Stimulated activated CD4-positive, alpha-beta T cell treated with anti-CD3 and anti-CD28 coated beads, TNF-alpha, amount 100 ng/mL, for 48 hours (primary cell): ENCODE measurements at regions not wholly inside any gene's neighbourhood (a gene's known extent, or its start where the extent isn't known, plus 50 kb on each side); places are given as distances from the start of the nearest gene placed in this dataset.

Source experiments
- DNase-seq, 3 donors: peaks; one replicate each; pipeline ENCODE4 v3.0.0-alpha.2; 2020; ENCODE audit warnings: low read depth in 3 of 3

GRCh38 chr10:10293041-10293440 is 724.6 kb upstream of the CELF2 start:
- no peak for DNase-seq

GRCh38 chr10:10293481-10293951 is 724.2 kb upstream of the CELF2 start:
- no peak for DNase-seq

GRCh38 chr10:10294184-10294880 is 723.3 kb upstream of the CELF2 start:
- DNase-seq, result no peak

GRCh38 chr10:10294881-10295529 is 722.7 kb upstream of the CELF2 start:
- no peak for DNase-seq

GRCh38 chr10:10295537-10295936 is 722.1 kb upstream of the CELF2 start:
- DNase-seq, result no peak

GRCh38 chr10:10302689-10303088 is 715.0 kb upstream of the CELF2 start:
- DNase-seq, result no peak

GRCh38 chr10:10307036-10307435 is 710.6 kb upstream of the CELF2 start:
- DNase-seq, result no peak

GRCh38 chr10:10307551-10307950 is 710.1 kb upstream of the CELF2 start:
- no peak for DNase-seq

- DNase-seq, result no peak
These were observed 707.2 kb upstream of the CELF2 start for GRCh38 chr10:10310498-10310897.

GRCh38 chr10:10311966-10312365 is 705.7 kb upstream of the CELF2 start:
- no peak for DNase-seq

GRCh38 chr10:10313149-10313835 is 704.4 kb upstream of the CELF2 start:
- no peak for DNase-seq

- DNase-seq, result no peak
These were observed 703.0 kb upstream of the CELF2 start for GRCh38 chr10:10314626-10315025.

GRCh38 chr10:10315989-10316388 is 701.7 kb upstream of the CELF2 start:
- no peak for DNase-seq

- DNase-seq, result no peak
These were observed 700.5 kb upstream of the CELF2 start for GRCh38 chr10:10317151-10317550.

- DNase-seq, result no peak
These were observed 698.8 kb upstream of the CELF2 start for GRCh38 chr10:10318856-10319255.

GRCh38 chr10:10320956-10321355 is 696.7 kb upstream of the CELF2 start:
- DNase-seq, result no peak

GRCh38 chr10:10326116-10326515 is 691.6 kb upstream of the CELF2 start:
- no peak for DNase-seq

- no peak for DNase-seq
These were observed 689.7 kb upstream of the CELF2 start for GRCh38 chr10:10327934-10328333.

GRCh38 chr10:10330418-10330817 is 687.3 kb upstream of the CELF2 start:
- DNase-seq, result no peak

GRCh38 chr10:10332786-10333185 is 684.9 kb upstream of the CELF2 start:
- DNase-seq, result no peak

GRCh38 chr10:10333622-10334021 is 684.0 kb upstream of the CELF2 start:
- DNase-seq, result no peak

- no peak for DNase-seq
These were observed 679.3 kb upstream of the CELF2 start for GRCh38 chr10:10338339-10338738.
